Choroid plexus epithelial cell (primary cell): ENCODE measurements at regions not wholly inside any gene's neighbourhood (a gene's known extent, or its start where the extent isn't known, plus 50 kb on each side); places are given as distances from the start of the nearest gene placed in this dataset.

Experiments
- DNase-seq: peaks from one replicate; pipeline ENCODE4 v3.0.0-alpha.2; 2010; ENCODE audit warnings: low read depth
- H3K4me3 ChIP-seq: 2 replicates; pipeline ENCODE4 v1.5.1; 2011; ENCODE audit warnings: low read depth, mild to moderate bottlenecking, control low read depth, low read length, moderate library complexity
- TF ChIP-seq, protein P1 (sequence below): conservative IDR thresholded peaks from 2 replicates; pipeline ENCODE4 v1.5.1; 2011; ENCODE audit warnings: low read depth, mild to moderate bottlenecking, control low read depth, inconsistent platforms, low read length, moderate library complexity

DNA sequence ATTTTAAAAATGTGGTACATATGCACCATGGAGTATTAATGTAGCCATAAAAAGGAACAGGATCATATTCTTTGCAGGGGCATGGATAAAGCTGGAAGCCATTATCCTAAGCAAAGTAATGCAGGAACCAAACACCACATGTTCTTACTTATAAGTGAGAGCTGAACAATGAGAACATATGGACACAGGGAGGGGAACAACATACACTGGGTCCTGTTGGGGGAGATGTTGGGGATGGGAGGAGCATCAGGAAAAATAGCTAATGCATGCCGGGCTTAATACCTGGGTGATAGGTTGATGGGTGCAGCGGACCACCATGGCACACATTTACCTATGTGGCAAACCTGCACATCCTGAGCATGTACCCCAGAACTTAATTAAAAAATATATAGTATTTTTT is 352.5 kb upstream of the KAZN start:
- no peak overlapping the region for H3K4me3 ChIP-seq
- no peak for DNase-seq
- TF ChIP-seq, protein P1, sequence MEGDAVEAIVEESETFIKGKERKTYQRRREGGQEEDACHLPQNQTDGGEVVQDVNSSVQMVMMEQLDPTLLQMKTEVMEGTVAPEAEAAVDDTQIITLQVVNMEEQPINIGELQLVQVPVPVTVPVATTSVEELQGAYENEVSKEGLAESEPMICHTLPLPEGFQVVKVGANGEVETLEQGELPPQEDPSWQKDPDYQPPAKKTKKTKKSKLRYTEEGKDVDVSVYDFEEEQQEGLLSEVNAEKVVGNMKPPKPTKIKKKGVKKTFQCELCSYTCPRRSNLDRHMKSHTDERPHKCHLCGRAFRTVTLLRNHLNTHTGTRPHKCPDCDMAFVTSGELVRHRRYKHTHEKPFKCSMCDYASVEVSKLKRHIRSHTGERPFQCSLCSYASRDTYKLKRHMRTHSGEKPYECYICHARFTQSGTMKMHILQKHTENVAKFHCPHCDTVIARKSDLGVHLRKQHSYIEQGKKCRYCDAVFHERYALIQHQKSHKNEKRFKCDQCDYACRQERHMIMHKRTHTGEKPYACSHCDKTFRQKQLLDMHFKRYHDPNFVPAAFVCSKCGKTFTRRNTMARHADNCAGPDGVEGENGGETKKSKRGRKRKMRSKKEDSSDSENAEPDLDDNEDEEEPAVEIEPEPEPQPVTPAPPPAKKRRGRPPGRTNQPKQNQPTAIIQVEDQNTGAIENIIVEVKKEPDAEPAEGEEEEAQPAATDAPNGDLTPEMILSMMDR, result no peak

GRCh38 chr1:14246471-14246870 is 352.0 kb upstream of the KAZN start:
- TF ChIP-seq, protein P1, result no peak
- no peak for DNase-seq
- no peak overlapping the region for H3K4me3 ChIP-seq

DNA sequence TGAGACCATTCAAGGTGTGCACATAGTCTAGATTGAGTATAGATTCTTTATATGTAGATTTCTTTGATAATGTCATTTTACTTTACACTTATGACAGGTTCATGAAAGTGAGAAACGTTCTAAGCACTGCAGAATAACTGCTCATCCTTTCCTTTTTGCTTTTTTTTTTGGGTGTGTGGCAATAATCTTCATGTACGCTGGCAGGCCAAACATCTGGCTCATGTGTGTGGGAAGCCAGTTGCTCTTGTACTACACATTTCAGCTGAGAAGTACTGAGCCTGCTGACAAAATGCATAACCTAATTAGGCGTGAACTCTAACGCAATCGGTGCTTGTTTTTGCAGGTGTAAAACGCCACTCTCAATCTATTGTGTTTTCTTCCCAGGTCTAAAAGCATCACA is 350.8 kb upstream of the KAZN start:
- TF ChIP-seq, protein P1, result no peak
- H3K4me3 ChIP-seq, result no peak overlapping the region
- DNase-seq, result no peak

- TF ChIP-seq, protein P1, result no peak
- no peak overlapping the region for H3K4me3 ChIP-seq
- DNase-seq, result no peak
Observed at GRCh38 chr1:14251871-14252270, 346.6 kb upstream of the KAZN start.

GRCh38 chr1:14253676-14254075 is 344.8 kb upstream of the KAZN start:
- no peak overlapping the region for H3K4me3 ChIP-seq
- TF ChIP-seq, protein P1, result no peak

DNA sequence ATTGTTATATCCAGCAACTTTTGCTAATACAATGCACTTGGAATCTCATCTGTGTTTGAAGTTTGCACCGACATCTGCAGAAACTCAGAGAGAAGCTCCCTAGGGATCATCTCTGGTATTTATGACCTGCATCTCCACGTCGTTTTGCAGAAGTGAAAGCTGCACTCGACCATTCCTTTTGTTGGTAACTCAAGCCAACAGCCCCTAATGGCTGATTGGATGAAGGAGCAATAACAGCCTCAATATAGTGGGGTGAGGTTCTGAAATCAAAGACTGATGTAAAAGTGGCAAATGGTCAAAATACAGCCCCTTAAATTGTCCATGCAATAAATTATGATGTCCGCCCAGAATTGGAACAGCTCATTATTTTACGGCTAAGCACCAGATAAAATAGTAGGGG is 344.2 kb upstream of the KAZN start:
- TF ChIP-seq, protein P1, result no peak
- H3K4me3 ChIP-seq, result no peak overlapping the region
- peak; percentile 18 for DNase-seq

More at GRCh38 chr1:14253676-14254075, 344.8 kb upstream of the KAZN start:
- no peak for DNase-seq

DNA sequence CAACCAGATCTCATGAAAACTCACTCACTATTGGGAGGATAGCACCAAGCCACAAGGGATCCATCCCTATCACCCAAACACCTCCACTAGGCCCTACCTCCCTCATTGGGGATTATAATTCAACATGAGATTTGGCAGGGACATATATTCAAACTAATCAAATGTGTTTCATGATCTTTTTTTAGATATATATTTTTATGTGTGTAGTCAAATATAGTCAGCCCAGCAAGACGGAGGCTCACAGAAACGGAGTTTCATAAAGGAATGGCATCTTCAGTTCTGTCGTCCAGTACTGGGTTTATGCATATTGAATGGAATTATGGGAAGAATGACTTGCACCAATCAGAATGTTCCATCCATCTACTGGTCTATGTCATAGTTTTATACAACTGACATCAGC is 343.3 kb upstream of the KAZN start:
- no peak for DNase-seq
- TF ChIP-seq, protein P1, result no peak
- no peak overlapping the region for H3K4me3 ChIP-seq
